Subcutaneous abdominal adipose tissue (tissue), 5 donors: ENCODE measurements at regions not wholly inside any gene's neighbourhood (a gene's known extent, or its start where the extent isn't known, plus 50 kb on each side); places are given as distances from the start of the nearest gene placed in this dataset.
A peak's percentile ranks its signal among the peaks of the same experiment; 100 is the strongest.

Experiments used
- H3K27ac ChIP-seq: one replicate; pipeline ENCODE4 v1.7.0; 2013; ENCODE audit warnings: low read depth, mild to moderate bottlenecking, inconsistent platforms, low read length, moderate library complexity
- H3K27me3 ChIP-seq, 5 donors: one replicate each; pipeline ENCODE4 v1.7.0; 2013; ENCODE audit warnings: low read length in 5 of 5, inconsistent platforms in 1 of 5; ENCODE audit not compliant: control insufficient read depth in 5 of 5, insufficient read depth in 4 of 5
- H3K36me3 ChIP-seq, 5 donors: one replicate each; pipeline ENCODE4 v1.7.0; 2013; ENCODE audit warnings: low read length in 5 of 5; ENCODE audit not compliant: control insufficient read depth in 5 of 5, insufficient read depth in 5 of 5
- H3K4me1 ChIP-seq, 5 donors: one replicate each; pipeline ENCODE4 v1.7.0; 2013; ENCODE audit warnings: low read length in 5 of 5, mild to moderate bottlenecking in 3 of 5, moderate library complexity in 1 of 5; ENCODE audit not compliant: control insufficient read depth in 5 of 5, insufficient read depth in 5 of 5
- H3K4me3 ChIP-seq, 5 donors: one replicate each; pipeline ENCODE4 v1.7.0; 2013; ENCODE audit warnings: low read length in 5 of 5, low read depth in 1 of 5
- H3K9ac ChIP-seq, 5 donors: one replicate each; pipeline ENCODE4 v1.7.0; 2013; ENCODE audit warnings: low read length in 5 of 5, mild to moderate bottlenecking in 4 of 5, moderate library complexity in 3 of 5
- H3K9me3 ChIP-seq, 5 donors: one replicate each; pipeline ENCODE4 v1.7.0; 2013; ENCODE audit warnings: low read length in 5 of 5; ENCODE audit not compliant: control insufficient read depth in 5 of 5
- donor health status: healthy.
- donor health status: healthy.
- donor health status: healthy.
- donor health status: healthy.
- donor health status: healthy.

GRCh38 chr6:5946701-5947100 lies 60.0 kb downstream of the NRN1 start:
- peaks cover 0 to 6% (median 0%) of the 10 kb centered on the region in 5 donors for H3K4me1 ChIP-seq
- no peak overlapping the region for H3K9ac ChIP-seq
- peaks cover 0 to 12% (median 6%) of the 10 kb centered on the region in 5 donors for H3K9me3 ChIP-seq
- no peak overlapping the region for H3K4me3 ChIP-seq
- peaks cover 0 to 3% (median 0%) of the 10 kb centered on the region in 5 donors for H3K27me3 ChIP-seq
- H3K36me3 ChIP-seq = no peaks in the 10 kb centered on the region
- no peak overlapping the region for H3K27ac ChIP-seq

- H3K4me3 ChIP-seq = no peak overlapping the region
- no peak overlapping the region for H3K9ac ChIP-seq
- no peak overlapping the region for H3K27ac ChIP-seq
These were observed 60.5 kb downstream of the NRN1 start for GRCh38 chr6:5946181-5946580.

GRCh38 chr6:5943591-5943990 lies 63.1 kb downstream of the NRN1 start:
- no peak overlapping the region for H3K9ac ChIP-seq
- no peak overlapping the region for H3K27ac ChIP-seq
- H3K27me3 ChIP-seq = peaks cover 0 to 3% (median 0%) of the 10 kb centered on the region in 5 donors
- no peaks in the 10 kb centered on the region for H3K36me3 ChIP-seq
- H3K4me3 ChIP-seq = no peak overlapping the region
- H3K9me3 ChIP-seq = peaks cover 0 to 12% (median 6%) of the 10 kb centered on the region in 5 donors
- H3K4me1 ChIP-seq = peaks cover 3 to 21% (median 13%) of the 10 kb centered on the region in 5 donors

More at GRCh38 chr6:5946181-5946580, 60.5 kb downstream of the NRN1 start:
- H3K36me3 ChIP-seq = no peaks in the 10 kb centered on the region
- H3K4me1 ChIP-seq = peaks cover 0 to 12% (median 3%) of the 10 kb centered on the region in 5 donors
- H3K27me3 ChIP-seq = peaks cover 0 to 3% (median 0%) of the 10 kb centered on the region in 5 donors
- H3K9me3 ChIP-seq = peaks cover 0 to 12% (median 6%) of the 10 kb centered on the region in 5 donors

- H3K36me3 ChIP-seq = no peaks in the 10 kb centered on the region
- no peak overlapping the region for H3K9ac ChIP-seq
- peaks cover 3 to 21% (median 13%) of the 10 kb centered on the region in 5 donors for H3K4me1 ChIP-seq
- H3K4me3 ChIP-seq = no peak overlapping the region
- no peaks in the 10 kb centered on the region for H3K27me3 ChIP-seq
- peaks cover 0 to 12% (median 6%) of the 10 kb centered on the region in 5 donors for H3K9me3 ChIP-seq
- H3K27ac ChIP-seq = no peak overlapping the region
These were observed 64.1 kb downstream of the NRN1 start for GRCh38 chr6:5942591-5942990.

- H3K9ac ChIP-seq = no peak overlapping the region
- H3K4me3 ChIP-seq = no peak overlapping the region
- peaks cover 0 to 12% (median 6%) of the 10 kb centered on the region in 5 donors for H3K9me3 ChIP-seq
- H3K27me3 ChIP-seq = no peaks in the 10 kb centered on the region
- peaks cover 3 to 24% (median 13%) of the 10 kb centered on the region in 5 donors for H3K4me1 ChIP-seq
- peak overlapping the region; percentile 71 for H3K27ac ChIP-seq
- no peaks in the 10 kb centered on the region for H3K36me3 ChIP-seq
These were observed 65.5 kb downstream of the NRN1 start for GRCh38 chr6:5941188-5941587.

GRCh38 chr6:5938934-5939333 lies 67.8 kb downstream of the NRN1 start:
- Histone ChIP-seq H3K27ac (no peak overlapping the region), H3K4me1 (peaks cover 3 to 24% (median 13%) of the 10 kb centered on the region in 5 donors), H3K36me3 (no peaks in the 10 kb centered on the region), H3K9me3 (peaks cover 0 to 9% (median 4%) of the 10 kb centered on the region in 5 donors), H3K27me3 (no peaks in the 10 kb centered on the region), H3K9ac (no peak overlapping the region), H3K4me3 (no peak overlapping the region)

DNA sequence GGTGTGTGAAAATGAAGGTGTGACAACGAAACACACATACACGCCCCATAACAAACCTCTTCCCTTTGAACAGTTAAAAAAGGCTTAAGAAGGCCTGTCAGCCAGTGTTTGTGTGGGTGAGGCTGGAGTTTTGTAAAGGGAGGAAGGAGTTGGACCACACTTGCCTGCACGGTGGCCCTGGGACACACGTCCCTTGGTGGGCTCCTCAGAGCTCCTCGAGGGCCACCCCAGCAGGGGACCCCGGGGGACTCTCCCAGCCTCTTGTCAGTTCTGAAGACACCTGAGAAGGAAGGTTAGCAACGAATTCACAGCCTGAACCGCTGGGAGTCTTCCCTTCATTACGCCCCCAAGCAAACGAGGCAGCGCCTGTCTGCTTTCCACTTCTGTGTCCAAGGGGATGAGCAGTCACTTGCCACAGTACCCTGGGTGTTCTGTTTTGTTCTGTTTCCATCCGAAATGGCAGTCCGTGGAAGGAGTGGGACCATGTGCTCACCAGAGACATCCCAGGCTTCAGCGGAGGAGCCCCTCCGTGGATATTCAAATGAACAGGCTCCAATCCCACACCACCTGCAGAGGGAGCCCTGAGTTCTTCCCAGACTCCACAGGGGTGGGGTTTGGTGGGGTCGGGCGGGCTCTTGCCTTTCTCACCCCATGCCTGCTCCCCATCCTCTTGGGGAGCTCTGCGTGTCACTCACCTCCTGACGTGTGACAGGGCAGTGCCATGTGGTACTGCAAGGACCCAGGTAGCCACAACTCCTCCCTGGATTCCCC lies 68.6 kb downstream of the NRN1 start:
- no peak overlapping the region for H3K9ac ChIP-seq
- no peaks in the 10 kb centered on the region for H3K36me3 ChIP-seq
- no peak overlapping the region for H3K27ac ChIP-seq
- H3K4me3 ChIP-seq = no peak overlapping the region
- H3K27me3 ChIP-seq = no peaks in the 10 kb centered on the region
- H3K9me3 ChIP-seq = peaks cover 0 to 7% (median 0%) of the 10 kb centered on the region in 5 donors
- peaks cover 3 to 24% (median 13%) of the 10 kb centered on the region in 5 donors for H3K4me1 ChIP-seq

GRCh38 chr6:5937169-5937909 lies 69.4 kb downstream of the NRN1 start:
- H3K27ac ChIP-seq = no peak overlapping the region

GRCh38 chr6:5936631-5937030 lies 70.1 kb downstream of the NRN1 start:
- Histone ChIP-seq H3K9me3 (peaks cover 0 to 9% (median 0%) of the 10 kb centered on the region in 5 donors), H3K4me3 (no peak overlapping the region), H3K36me3 (no peaks in the 10 kb centered on the region), H3K9ac (no peak overlapping the region), H3K4me1 (peaks cover 3 to 19% (median 13%) of the 10 kb centered on the region in 5 donors), H3K27me3 (no peaks in the 10 kb centered on the region), H3K27ac (no peak overlapping the region)

More at GRCh38 chr6:5937169-5937909, 69.4 kb downstream of the NRN1 start:
- H3K27me3 ChIP-seq = no peaks in the 10 kb centered on the region
- no peak overlapping the region for H3K9ac ChIP-seq
- no peak overlapping the region for H3K4me3 ChIP-seq
- no peaks in the 10 kb centered on the region for H3K36me3 ChIP-seq
- peaks cover 0 to 9% (median 0%) of the 10 kb centered on the region in 5 donors for H3K9me3 ChIP-seq
- H3K4me1 ChIP-seq = peaks cover 3 to 24% (median 13%) of the 10 kb centered on the region in 5 donors

GRCh38 chr6:5936140-5936539 lies 70.6 kb downstream of the NRN1 start:
- Histone ChIP-seq H3K4me3 (no peak overlapping the region), H3K4me1 (peaks cover 3 to 14% (median 9%) of the 10 kb centered on the region in 5 donors), H3K27me3 (no peaks in the 10 kb centered on the region), H3K27ac (no peak overlapping the region), H3K9ac (no peak overlapping the region), H3K9me3 (peaks cover 0 to 9% (median 0%) of the 10 kb centered on the region in 5 donors), H3K36me3 (no peaks in the 10 kb centered on the region)
